GM19395 (cell line): ENCODE measurements at regions not wholly inside any gene's neighbourhood (a gene's known extent, or its start where the extent isn't known, plus 50 kb on each side); places are given as distances from the start of the nearest gene placed in this dataset.

Experiments used
- ATAC-seq: cut with Tn5 transposase; IDR thresholded peaks from one replicate; pipeline ENCODE4 v1.9.1; 2021; ENCODE audit warnings: mild to moderate bottlenecking, moderate library complexity; ENCODE audit not compliant: unreplicated experiment

- ATAC-seq, result no peak
These were observed 666.9 kb downstream of the NYAP2 start for GRCh38 chr2:226066391-226066790.

GRCh38 chr2:226064932-226065570 lies 665.5 kb downstream of the NYAP2 start:
- ATAC-seq, result no peak

- no peak for ATAC-seq
These were observed 664.4 kb downstream of the NYAP2 start for GRCh38 chr2:226063704-226064440.

GRCh38 chr2:226059961-226060627 lies 660.6 kb downstream of the NYAP2 start:
- ATAC-seq, result no peak

- ATAC-seq, result no peak
These were observed 658.4 kb downstream of the NYAP2 start for GRCh38 chr2:226057914-226058313.

GRCh38 chr2:226057365-226057764 lies 657.9 kb downstream of the NYAP2 start:
- ATAC-seq, result no peak

GRCh38 chr2:226052772-226053416 lies 653.4 kb downstream of the NYAP2 start:
- ATAC-seq, result no peak

GRCh38 chr2:226050822-226051221 lies 651.3 kb downstream of the NYAP2 start:
- no peak for ATAC-seq

GRCh38 chr2:226048611-226049010 lies 649.1 kb downstream of the NYAP2 start:
- ATAC-seq, result no peak

GRCh38 chr2:226045080-226045479 lies 645.6 kb downstream of the NYAP2 start:
- ATAC-seq, result no peak

- no peak for ATAC-seq
These were observed 640.9 kb downstream of the NYAP2 start for GRCh38 chr2:226040344-226040900.

- ATAC-seq, result no peak
These were observed 638.0 kb downstream of the NYAP2 start for GRCh38 chr2:226037526-226037925.

- no peak for ATAC-seq
These were observed 632.4 kb downstream of the NYAP2 start for GRCh38 chr2:226031647-226032501.

GRCh38 chr2:226030788-226031646 lies 631.5 kb downstream of the NYAP2 start:
- no peak for ATAC-seq

GRCh38 chr2:226030369-226030768 lies 630.9 kb downstream of the NYAP2 start:
- ATAC-seq, result no peak

- no peak for ATAC-seq
These were observed 624.4 kb downstream of the NYAP2 start for GRCh38 chr2:226023946-226024345.

- no peak for ATAC-seq
These were observed 623.9 kb downstream of the NYAP2 start for GRCh38 chr2:226023383-226023782.

- no peak for ATAC-seq
These were observed 621.4 kb downstream of the NYAP2 start for GRCh38 chr2:226020956-226021355.

GRCh38 chr2:226020176-226020575 lies 620.7 kb downstream of the NYAP2 start:
- no peak for ATAC-seq
